WERI-Rb-1 (cell line): ENCODE measurements at regions not wholly inside any gene's neighbourhood (a gene's known extent, or its start where the extent isn't known, plus 50 kb on each side); places are given as distances from the start of the nearest gene placed in this dataset.
"Not testable (repeated sequence)": the region's sequence is repeated elsewhere in the genome, so short reads cannot be mapped to it uniquely, and the experiment has no call there.

Source experiments
- DNase-seq: peaks from one replicate; pipeline ENCODE4 v3.0.0-alpha.2; 2020
- H3K27ac ChIP-seq: fragments of 250-450 bp; sonication (Bioruptor Pico); 2 replicates; pipeline ENCODE4 v1.5.1; 2020; ENCODE audit warnings: mild to moderate bottlenecking, moderate library complexity
- H3K27me3 ChIP-seq: fragments of 250-450 bp; sonication (Bioruptor Pico); 2 replicates; pipeline ENCODE4 v1.5.1; 2021; ENCODE audit warnings: mild to moderate bottlenecking, low read depth, moderate library complexity; ENCODE audit not compliant: insufficient read depth, severe bottlenecking
- H3K36me3 ChIP-seq: fragments of 250-450 bp; sonication (Bioruptor Pico); 2 replicates; pipeline ENCODE4 v1.5.1; 2020; ENCODE audit warnings: mild to moderate bottlenecking, moderate library complexity
- H3K4me3 ChIP-seq: 2 replicates; pipeline ENCODE4 v1.5.1; 2011; ENCODE audit warnings: low read depth, mild to moderate bottlenecking, control low read depth, low read length
- H3K9me3 ChIP-seq: fragments of 250-450 bp; sonication (Bioruptor Pico); 2 replicates; pipeline ENCODE4 v1.5.1; 2021; ENCODE audit warnings: mild to moderate bottlenecking, moderate library complexity; ENCODE audit not compliant: severe bottlenecking

- not testable (repeated sequence) for H3K27ac ChIP-seq, DNase-seq, H3K4me3 ChIP-seq, H3K27me3 ChIP-seq, H3K36me3 ChIP-seq, H3K9me3 ChIP-seq
Measured at GRCh38 chr9:67166335-67166734, 174.0 kb upstream of the SPATA31A3 start.

GRCh38 chr9:67162827-67163226 lies 170.5 kb upstream of the SPATA31A3 start:
- not testable (repeated sequence) for H3K27me3 ChIP-seq, H3K4me3 ChIP-seq, H3K27ac ChIP-seq, H3K36me3 ChIP-seq, H3K9me3 ChIP-seq, DNase-seq

- H3K27me3 ChIP-seq, DNase-seq, H3K9me3 ChIP-seq: not testable (repeated sequence)
Measured at GRCh38 chr9:67155218-67155617, 162.9 kb upstream of the SPATA31A3 start.

GRCh38 chr9:67153501-67153900 lies 161.2 kb upstream of the SPATA31A3 start:
- not testable (repeated sequence) for H3K36me3 ChIP-seq, H3K4me3 ChIP-seq, H3K27ac ChIP-seq, DNase-seq, H3K27me3 ChIP-seq, H3K9me3 ChIP-seq

More at GRCh38 chr9:67155218-67155617, 162.9 kb upstream of the SPATA31A3 start:
- H3K4me3 ChIP-seq, H3K36me3 ChIP-seq, H3K27ac ChIP-seq: not testable (repeated sequence)

- H3K27ac ChIP-seq, H3K9me3 ChIP-seq, H3K36me3 ChIP-seq, H3K27me3 ChIP-seq, H3K4me3 ChIP-seq, DNase-seq: not testable (repeated sequence)
Measured at GRCh38 chr9:67142392-67143107, 150.2 kb upstream of the SPATA31A3 start.

GRCh38 chr9:67136376-67136775 lies 144.0 kb upstream of the SPATA31A3 start:
- H3K36me3 ChIP-seq, H3K27ac ChIP-seq, DNase-seq, H3K27me3 ChIP-seq, H3K9me3 ChIP-seq, H3K4me3 ChIP-seq: not testable (repeated sequence)

DNA sequence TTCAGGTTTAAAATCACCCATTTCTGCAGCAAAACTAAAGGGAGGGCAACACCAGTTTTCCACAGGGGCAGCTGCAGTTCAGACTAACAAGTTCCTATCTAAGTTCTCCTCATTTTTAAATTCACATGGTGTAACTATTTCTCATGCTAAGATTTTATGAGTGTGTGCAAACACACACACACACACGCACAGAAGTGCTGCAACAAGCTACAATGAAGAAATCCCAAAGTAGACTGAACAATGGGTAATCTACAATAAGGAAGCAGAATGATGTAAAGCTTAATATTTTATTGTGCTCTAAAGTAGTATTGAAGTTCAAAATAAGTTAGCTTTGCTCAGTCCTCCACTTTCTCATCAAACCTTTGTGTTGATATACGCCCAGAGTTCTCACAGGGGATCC lies 140.8 kb upstream of the SPATA31A3 start:
- H3K36me3 ChIP-seq, H3K4me3 ChIP-seq, DNase-seq, H3K9me3 ChIP-seq, H3K27ac ChIP-seq, H3K27me3 ChIP-seq: not testable (repeated sequence)

DNA sequence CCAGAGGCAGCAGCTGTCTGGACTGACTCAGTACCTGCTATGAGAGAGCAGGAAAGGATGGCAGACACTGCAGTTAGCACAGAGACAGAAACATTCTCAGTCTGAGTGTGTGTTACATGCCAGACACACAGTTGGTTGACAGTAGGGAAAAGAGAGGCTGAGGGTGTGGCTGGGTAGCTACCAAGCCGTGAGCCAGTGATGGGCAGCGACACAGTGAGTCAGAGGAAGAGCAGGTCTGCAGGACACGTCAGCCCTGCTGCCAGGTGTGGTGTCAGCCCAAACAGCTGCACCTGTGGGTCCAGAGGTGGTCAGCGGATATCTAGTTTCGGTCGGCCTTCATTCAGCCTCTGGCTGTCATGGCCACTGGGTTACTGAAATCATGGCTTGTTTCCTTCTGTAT lies 124.4 kb upstream of the SPATA31A3 start:
- not testable (repeated sequence) for H3K36me3 ChIP-seq, DNase-seq, H3K27me3 ChIP-seq, H3K9me3 ChIP-seq, H3K4me3 ChIP-seq, H3K27ac ChIP-seq

- not testable (repeated sequence) for H3K36me3 ChIP-seq, H3K27me3 ChIP-seq, H3K9me3 ChIP-seq, DNase-seq, H3K27ac ChIP-seq, H3K4me3 ChIP-seq
Measured at GRCh38 chr9:67112148-67112547, 119.8 kb upstream of the SPATA31A3 start.

DNA sequence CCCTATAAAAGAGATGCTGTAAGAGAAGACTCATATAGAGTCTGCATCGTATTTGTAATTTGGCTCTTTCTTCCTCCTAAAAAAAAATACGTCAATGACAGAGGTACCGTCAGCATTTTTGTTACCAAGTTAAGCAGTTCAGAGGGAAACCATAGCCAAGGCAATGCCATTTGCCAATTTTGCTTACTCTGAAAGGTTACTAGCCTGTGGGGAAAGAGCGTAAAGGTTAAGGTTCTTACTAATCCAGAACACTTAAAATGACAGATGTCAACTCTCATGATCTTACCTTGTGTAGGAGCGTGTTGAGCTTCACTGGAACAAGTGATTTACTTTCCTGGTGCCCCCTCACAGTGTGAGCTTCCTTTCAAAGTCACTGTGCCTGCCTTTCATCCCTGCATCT lies 119.4 kb upstream of the SPATA31A3 start:
- not testable (repeated sequence) for H3K4me3 ChIP-seq, H3K27ac ChIP-seq, H3K36me3 ChIP-seq, H3K9me3 ChIP-seq, H3K27me3 ChIP-seq
- DNase-seq = peak; percentile 21

GRCh38 chr9:67109859-67110258 lies 117.5 kb upstream of the SPATA31A3 start:
- H3K27ac ChIP-seq, H3K27me3 ChIP-seq, DNase-seq, H3K9me3 ChIP-seq, H3K36me3 ChIP-seq, H3K4me3 ChIP-seq: not testable (repeated sequence)

DNA sequence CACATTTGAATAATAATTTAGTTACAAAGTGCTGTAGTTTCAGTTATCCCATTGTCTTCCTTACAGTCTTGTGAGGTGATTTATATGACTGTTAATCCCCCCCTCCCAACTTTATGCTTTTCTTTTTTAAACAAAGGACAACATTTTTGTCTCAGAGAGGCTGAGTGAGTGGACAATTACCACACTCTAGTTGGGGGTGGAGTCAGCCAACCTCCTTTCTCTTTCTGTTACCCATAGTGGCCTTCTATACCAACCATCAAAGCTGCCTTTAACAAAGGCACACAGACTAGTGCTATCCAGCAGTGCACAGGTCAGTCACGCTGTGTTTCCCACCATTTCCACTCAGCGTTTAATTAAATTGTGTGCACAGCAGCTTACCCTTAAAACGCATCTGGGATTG lies 114.3 kb upstream of the SPATA31A3 start:
- H3K9me3 ChIP-seq, H3K4me3 ChIP-seq, H3K27ac ChIP-seq, H3K36me3 ChIP-seq, DNase-seq, H3K27me3 ChIP-seq: not testable (repeated sequence)

- not testable (repeated sequence) for H3K27ac ChIP-seq, H3K4me3 ChIP-seq, H3K36me3 ChIP-seq, DNase-seq, H3K9me3 ChIP-seq, H3K27me3 ChIP-seq
Measured at GRCh38 chr9:67102506-67103276, 110.3 kb upstream of the SPATA31A3 start.

GRCh38 chr9:67091104-67091503 lies 98.8 kb upstream of the SPATA31A3 start:
- not testable (repeated sequence) for H3K27ac ChIP-seq, H3K36me3 ChIP-seq, H3K27me3 ChIP-seq, H3K9me3 ChIP-seq, DNase-seq, H3K4me3 ChIP-seq

DNA sequence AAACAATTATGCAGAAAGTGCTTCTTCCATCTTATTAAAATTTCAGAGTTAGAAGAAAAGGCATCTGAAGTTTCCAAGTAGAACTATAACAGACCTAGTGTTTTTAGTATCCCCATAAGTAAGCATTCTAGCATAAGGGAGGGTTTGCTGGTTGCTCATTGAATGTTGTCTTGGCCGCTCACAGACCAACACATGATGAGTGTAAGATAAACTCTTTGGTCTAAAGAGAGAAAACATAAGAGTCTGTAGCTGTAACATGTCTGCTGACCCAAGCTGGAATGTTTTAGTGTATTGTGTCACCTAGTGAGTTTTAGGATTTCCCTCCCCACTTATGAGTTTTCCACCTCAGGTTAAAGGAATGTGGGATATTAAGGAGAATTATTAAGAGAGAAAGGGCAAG lies 94.5 kb upstream of the SPATA31A3 start:
- H3K36me3 ChIP-seq, H3K27me3 ChIP-seq: not testable (repeated sequence)

More for the DNA sequence above, 94.5 kb upstream of the SPATA31A3 start:
- not testable (repeated sequence) for DNase-seq, H3K9me3 ChIP-seq, H3K4me3 ChIP-seq, H3K27ac ChIP-seq
